22Rv1 (cell line): ENCODE measurements at regions not wholly inside any gene's neighbourhood (a gene's known extent, or its start where the extent isn't known, plus 50 kb on each side); places are given as distances from the start of the nearest gene placed in this dataset.

Experiments
- H3K27ac ChIP-seq: fragments of 450-650 bp; 2 replicates; pipeline ENCODE4 v1.5.1; 2017
- CTCF ChIP-seq: fragments of 450-650 bp; IDR thresholded peaks from 2 replicates; pipeline ENCODE4 v1.5.1; 2017; ENCODE audit warnings: mild to moderate bottlenecking
- ZFX ChIP-seq: fragments of 450-650 bp; IDR thresholded peaks from 2 replicates; pipeline ENCODE4 v1.6.1; 2017; ENCODE audit warnings: antibody characterized with exemption, borderline replicate concordance

- TF ChIP-seq CTCF (no peak), ZFX (no peak)
- no peak overlapping the region for H3K27ac ChIP-seq
Measured at GRCh38 chr5:25823330-25823873, 1178.6 kb upstream of the CDH10 start.
